ENCODE measurements at regions not wholly inside any gene's neighbourhood (a gene's known extent, or its start where the extent isn't known, plus 50 kb on each side); places are given as distances from the start of the nearest gene placed in this dataset.

- no peaks in the 10 kb centered on the region for H3K4me1 ChIP-seq (replicated peaks in 1 of 2; ENCODE audit: control insufficient read depth in 2 of 2, insufficient read depth in 2 of 2, low read length in 2 of 2)
- intact Hi-C loops (cut with micrococcal nuclease) (no loop called here), in situ Hi-C loops (cut with MboI) (no loop called here)
- TF ChIP-seq ARID2 (IDR thresholded peaks at IDR 0.05) (no peak), SRSF3 (IDR thresholded peaks at IDR 0.05; ENCODE audit: insufficient read depth, low read length) (no peak), BRD9 (IDR thresholded peaks at IDR 0.05; ENCODE audit: low read depth, partially characterized antibody) (no peak), XRCC5 (IDR thresholded peaks at IDR 0.05; ENCODE audit: low read depth, low read length) (no peak), TGIF2 (CRISPR knock-in tag; IDR thresholded peaks at IDR 0.05) (no peak), KHSRP (IDR thresholded peaks at IDR 0.05) (no peak), NONO (IDR thresholded peaks at IDR 0.05; ENCODE audit: low read depth in 2 of 2, low read length in 1 of 2) (no peak), ZNF780A (CRISPR knock-in tag; IDR thresholded peaks at IDR 0.05) (no peak), CHCHD3 (CRISPR knock-in tag; IDR thresholded peaks at IDR 0.05) (no peak), ZNF398 (CRISPR knock-in tag; IDR thresholded peaks at IDR 0.05) (no peak), MCM7 (IDR thresholded peaks at IDR 0.05) (no peak), RBM39 (optimal IDR thresholded peaks at IDR 0.05; ENCODE audit: low read depth, low read length) (no peak), MTF1 (CRISPR knock-in tag; IDR thresholded peaks at IDR 0.05; ENCODE audit: borderline replicate concordance) (no peak), SRSF9 (IDR thresholded peaks at IDR 0.05; ENCODE audit: borderline replicate concordance, low read depth, low read length) (no peak)
- TF ChIP-seq, protein P1, sequence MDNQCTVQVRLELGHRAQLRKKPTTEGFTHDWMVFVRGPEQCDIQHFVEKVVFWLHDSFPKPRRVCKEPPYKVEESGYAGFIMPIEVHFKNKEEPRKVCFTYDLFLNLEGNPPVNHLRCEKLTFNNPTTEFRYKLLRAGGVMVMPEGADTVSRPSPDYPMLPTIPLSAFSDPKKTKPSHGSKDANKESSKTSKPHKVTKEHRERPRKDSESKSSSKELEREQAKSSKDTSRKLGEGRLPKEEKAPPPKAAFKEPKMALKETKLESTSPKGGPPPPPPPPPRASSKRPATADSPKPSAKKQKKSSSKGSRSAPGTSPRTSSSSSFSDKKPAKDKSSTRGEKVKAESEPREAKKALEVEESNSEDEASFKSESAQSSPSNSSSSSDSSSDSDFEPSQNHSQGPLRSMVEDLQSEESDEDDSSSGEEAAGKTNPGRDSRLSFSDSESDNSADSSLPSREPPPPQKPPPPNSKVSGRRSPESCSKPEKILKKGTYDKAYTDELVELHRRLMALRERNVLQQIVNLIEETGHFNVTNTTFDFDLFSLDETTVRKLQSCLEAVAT (IDR thresholded peaks at IDR 0.05) = no peak
- H3K9me1 ChIP-seq (ENCODE audit: control insufficient read depth, insufficient read depth, low read length) = no peaks in the 10 kb centered on the region
- no peak overlapping the region for H3K4me3 ChIP-seq
- no peaks in the 10 kb centered on the region for H3K36me3 ChIP-seq (ENCODE audit: control insufficient read depth, insufficient read depth, low read length)
- no peaks in the 10 kb centered on the region for H3K79me2 ChIP-seq (ENCODE audit: control insufficient read depth, insufficient read depth, low read length)
- no peaks in the 10 kb centered on the region for H3K27me3 ChIP-seq (ENCODE audit: control insufficient read depth in 2 of 2, insufficient read depth in 2 of 2, low read length in 2 of 2)
- no peak overlapping the region for H3K27ac ChIP-seq (ENCODE audit: extremely low read depth, low read depth, low read length)
- ChIA-PET CTCF (ENCODE audit: low intra/inter-chr PET ratio) (no interaction called here), POLR2A (no interaction called here)
- DNase-seq (ENCODE audit: extremely low read depth in 1 of 4, low spot score in 3 of 4) (no peak), ATAC-seq (no peak), FAIRE-seq (no peak)
- H3K9ac ChIP-seq (ENCODE audit: insufficient read depth in 1 of 2, low read depth in 2 of 2, low read length in 2 of 2) = no peak overlapping the region
- no peak overlapping the region for H2AFZ ChIP-seq (ENCODE audit: low read depth, low read length)
- H3K4me2 ChIP-seq (ENCODE audit: insufficient read depth, low read length) = no peak overlapping the region
- BruUV-seq (replicated peaks) = no TSS peak
- H3K9me3 ChIP-seq (replicated peaks; ENCODE audit: control insufficient read depth, insufficient read depth, low read depth, low read length) = no peaks in the 10 kb centered on the region
- H4K20me1 ChIP-seq (replicated peaks; ENCODE audit: control insufficient read depth, insufficient read depth, low read length) = no peaks in the 10 kb centered on the region
- WGBS (ENCODE audit: insufficient coverage, low coverage, missing lambda C conversion rate) = 0% methylated on average over 2 of the region's 3 CpGs
Observed at GRCh38 chr14:53401646-53402045, 248.5 kb upstream of the DDHD1 start.
